SK-N-SH (cell line): ENCODE measurements at regions not wholly inside any gene's neighbourhood (a gene's known extent, or its start where the extent isn't known, plus 50 kb on each side); places are given as distances from the start of the nearest gene placed in this dataset.

Source experiments
- CTCF ChIA-PET: fragments of 300-600, 350-600 bp; formaldehyde crosslinking; extraction: SDS; loops from one replicate; lab custom pipeline; 2021; lab: Yijun Ruan, JAX
- POLR2A ChIA-PET: fragments of 350-600 bp; sonication (Branson Sonifier 250); formaldehyde crosslinking; extraction: SDS; loops from one replicate; lab custom pipeline; 2020; ENCODE audit warnings: antibody characterized with exemption, inconsistent platforms; lab: Yijun Ruan, JAX
- DNase-seq: peaks from one replicate; pipeline ENCODE4 v3.0.0; 2012
- H2AFZ ChIP-seq: fragments of 200-600 bp; sonication (generic); 2 replicates; pipeline ENCODE4 v1.8.1; 2016; ENCODE audit warnings: antibody characterized with exemption, mild to moderate bottlenecking, low read depth
- H3F3A ChIP-seq: fragments of 200-600 bp; sonication (generic); replicated peaks from 2 replicates; pipeline ENCODE3; 2016; ENCODE audit warnings: antibody characterized with exemption, mild to moderate bottlenecking; ENCODE audit not compliant: insufficient read depth
- H3K27ac ChIP-seq, 2 experiments: fragments of 200-500 bp in 1 of 2; fragments of 200-600 bp in 1 of 2; sonication (Bioruptor generic) in 1 of 2; sonication (generic), shearing (Covaris generic) in 1 of 2; 2 replicates each; pipeline versions ENCODE4 v1.5.1 to v1.6.1; 2014 to 2016; ENCODE audit warnings: low read depth in 2 of 2, inconsistent platforms in 1 of 2, low read length in 1 of 2, mild to moderate bottlenecking in 1 of 2, mixed read lengths in 1 of 2
- H3K27me3 ChIP-seq: fragments of 200-600 bp; sonication (generic), shearing (Covaris generic); 2 replicates; pipeline ENCODE4 v1.6.1; 2016; ENCODE audit warnings: mixed run types; ENCODE audit not compliant: insufficient read depth
- H3K36me3 ChIP-seq, 2 experiments: fragments of 200-500 bp in 1 of 2; fragments of 200-600 bp in 1 of 2; sonication (Bioruptor generic) in 1 of 2; sonication (generic) in 1 of 2; replicated peaks in 1 of 2; 2 replicates each; pipeline versions ENCODE3 to v1.5.1; 2014 to 2016; ENCODE audit warnings: low read length in 1 of 2, mild to moderate bottlenecking in 1 of 2; ENCODE audit not compliant: insufficient read depth in 2 of 2, control insufficient read depth in 1 of 2
- H3K4me1 ChIP-seq, 2 experiments: fragments of 200-500 bp in 1 of 2; fragments of 200-600 bp in 1 of 2; sonication (Bioruptor generic) in 1 of 2; sonication (generic), shearing (Covaris generic) in 1 of 2; 2 replicates each; pipeline versions ENCODE4 v1.5.1 to v1.6.1; 2014 to 2016; ENCODE audit warnings: low read depth in 1 of 2, low read length in 1 of 2, mixed run types in 1 of 2; ENCODE audit not compliant: insufficient read depth in 2 of 2, control insufficient read depth in 1 of 2
- H3K4me2 ChIP-seq: fragments of 200-600 bp; sonication (generic), shearing (Covaris generic); 2 replicates; pipeline ENCODE4 v1.6.1; 2017; ENCODE audit warnings: mixed run types
- H3K4me3 ChIP-seq, 2 experiments: fragments of 200-500 bp in 1 of 2; fragments of 200-600 bp in 1 of 2; sonication (Bioruptor generic) in 1 of 2; sonication (generic), shearing (Covaris generic) in 1 of 2; 2 replicates each; pipeline versions ENCODE4 v1.5.1 to v1.8.1; 2014 to 2016; ENCODE audit warnings: low read depth in 2 of 2, inconsistent platforms in 1 of 2, low read length in 1 of 2, mild to moderate bottlenecking in 1 of 2, mixed read lengths in 1 of 2, moderate library complexity in 1 of 2
- H3K79me2 ChIP-seq: fragments of 200-600 bp; sonication (generic); 2 replicates; pipeline ENCODE4 v1.8.1; 2017; ENCODE audit warnings: mild to moderate bottlenecking; ENCODE audit not compliant: insufficient read depth
- H3K9ac ChIP-seq: fragments of 200-600 bp; sonication (generic); 2 replicates; pipeline ENCODE4 v1.6.1; 2017; ENCODE audit warnings: mixed run types
- H3K9me2 ChIP-seq: fragments of 200-600 bp; sonication (generic); 2 replicates; pipeline ENCODE4 v1.6.1; 2017; ENCODE audit warnings: mixed run types
- H3K9me3 ChIP-seq: fragments of 200-600 bp; sonication (generic); 2 replicates; pipeline ENCODE4 v1.6.1; 2017; ENCODE audit warnings: mixed run types, mild to moderate bottlenecking, moderate library complexity
- H4K20me1 ChIP-seq: fragments of 200-600 bp; sonication (generic); 2 replicates; pipeline ENCODE4 v1.6.1; 2017; ENCODE audit warnings: mild to moderate bottlenecking, mixed run types; ENCODE audit not compliant: insufficient read depth
- CTCF ChIP-seq: fragments of 200-600 bp; sonication (generic); IDR thresholded peaks from 2 replicates; pipeline ENCODE4 v1.6.1; 2017; ENCODE audit warnings: antibody characterized with exemption, mild to moderate bottlenecking, moderate library complexity
- EP300 ChIP-seq, 2 experiments: IDR thresholded peaks; 2 replicates each; pipeline versions ENCODE4 v1.4.0 to v1.6.1; 2012; ENCODE audit warnings: borderline replicate concordance in 1 of 2, low read depth in 1 of 2, low read length in 1 of 2
- EZH2phosphoT487 ChIP-seq: fragments of 200-600 bp; sonication (generic); IDR thresholded peaks from 2 replicates; pipeline ENCODE4 v1.6.1; 2017; ENCODE audit warnings: low read depth, mixed run types, mild to moderate bottlenecking, antibody characterized with exemption, moderate library complexity, borderline replicate concordance
- FOSL2 ChIP-seq: IDR thresholded peaks from 2 replicates; pipeline ENCODE4 v1.4.0; 2012; ENCODE audit warnings: low read depth, mild to moderate bottlenecking, moderate library complexity, borderline replicate concordance
- FOXM1 ChIP-seq: IDR thresholded peaks from 2 replicates; pipeline ENCODE4 v1.4.0; 2012; ENCODE audit warnings: low read depth, mild to moderate bottlenecking
- MAX ChIP-seq: IDR thresholded peaks from 2 replicates; pipeline ENCODE4 v1.4.0; 2012; ENCODE audit warnings: low read depth
- NFIC ChIP-seq: IDR thresholded peaks from 2 replicates; pipeline ENCODE4 v1.4.0; 2012; ENCODE audit warnings: borderline replicate concordance
- REST ChIP-seq: IDR thresholded peaks from 2 replicates; pipeline ENCODE4 v1.6.1; 2012; ENCODE audit warnings: mild to moderate bottlenecking, low read depth, low read length, moderate library complexity
- RFX5 ChIP-seq: IDR thresholded peaks from 2 replicates; pipeline ENCODE4 v1.6.1; 2012; ENCODE audit warnings: mild to moderate bottlenecking, improper control_type of control experiment, low read length
- RXRA ChIP-seq: IDR thresholded peaks from 2 replicates; pipeline ENCODE4 v1.4.0; 2012; ENCODE audit warnings: low read depth, mild to moderate bottlenecking, borderline replicate concordance
- WGBS: methylation state at CpG from one replicate; pipeline ENCODE4 v1.1.6; 2017; ENCODE audit warnings: low lambda C conversion rate; 5-methylcytosine and 5-hydroxymethylcytosine counted together

- H2AFZ ChIP-seq: no peak overlapping the region
- 57% methylated on average over 6 of the region's 6 CpGs for WGBS
- no peaks in the 10 kb centered on the region for H3K36me3 ChIP-seq
- H3K9ac ChIP-seq: no peak overlapping the region
- H3F3A ChIP-seq: no peaks in the 10 kb centered on the region
- H3K9me3 ChIP-seq: no peaks in the 10 kb centered on the region
- H3K4me1 ChIP-seq: peaks cover 0 to 8% of the 10 kb centered on the region in 2 experiments; a peak in 2 of 4 replicates
- no peaks in the 10 kb centered on the region for H3K27me3 ChIP-seq
- no peak overlapping the region for H3K4me3 ChIP-seq
- ChIA-PET POLR2A (no interaction called here), CTCF (no interaction called here)
- H3K9me2 ChIP-seq: no peaks in the 10 kb centered on the region
- no peaks in the 10 kb centered on the region for H4K20me1 ChIP-seq
- no peak overlapping the region for H3K4me2 ChIP-seq
- H3K27ac ChIP-seq: no peak overlapping the region
- DNase-seq: no peak
- TF ChIP-seq EZH2phosphoT487: no peak
- no peak for TF ChIP-seq RXRA
- no peak for TF ChIP-seq EP300 (IDR thresholded peaks at IDR 0.05; ENCODE audit: borderline replicate concordance in 1 of 2, low read depth in 1 of 2, low read length in 1 of 2)
- TF ChIP-seq REST: no peak
- TF ChIP-seq FOXM1: no peak
- no peak for TF ChIP-seq CTCF
- no peak for TF ChIP-seq MAX
- no peak for TF ChIP-seq RFX5
- TF ChIP-seq NFIC: no peak
- no peak for TF ChIP-seq FOSL2
- no peaks in the 10 kb centered on the region for H3K79me2 ChIP-seq
Observed at GRCh38 chr5:167898361-167899042, 392.9 kb upstream of the WWC1 start.
